Endothelial cell of umbilical vein (primary cell): ENCODE measurements at regions not wholly inside any gene's neighbourhood (a gene's known extent, or its start where the extent isn't known, plus 50 kb on each side); places are given as distances from the start of the nearest gene placed in this dataset.

ENCODE experiments used
- BruUV-seq: library from RNA; stranded (reverse); fragments of 400-500 nt; replicated peaks from 2 replicates; lab custom pipeline; 2021; lab: Mats Ljungman, UMichigan
- CTCF ChIA-PET: fragments of 300-600, 350-600 bp; sonication (Branson Sonifier 250); formaldehyde crosslinking; loops from one replicate; lab custom pipeline; 2021; ENCODE audit warnings: antibody characterized with exemption, inconsistent platforms; lab: Charles Lee
- POLR2A ChIA-PET: fragments of 300-600, 350-600 bp; sonication (Branson Sonifier 250); formaldehyde crosslinking; loops from one replicate; lab custom pipeline; 2021; ENCODE audit warnings: antibody characterized with exemption, inconsistent platforms; lab: Charles Lee
- DNase-seq: peaks from one replicate; pipeline ENCODE4 v3.0.0-alpha.2; 2011; ENCODE audit warnings: low read depth, low spot score
- FAIRE-seq: peaks from 2 replicates; lab custom pipeline; 2011; peaks lifted over from hg19 to GRCh38; lab: Jason Lieb, UNC
- H2AFZ ChIP-seq: 2 replicates; pipeline ENCODE4 v1.6.0; 2012; ENCODE audit warnings: low read depth, low read length, control low read depth, inconsistent platforms
- H3K27ac ChIP-seq: 2 replicates; pipeline ENCODE4 v1.5.1; 2011; ENCODE audit warnings: low read depth, mild to moderate bottlenecking, control low read depth, low read length, moderate library complexity; ENCODE audit not compliant: insufficient read depth
- H3K27me3 ChIP-seq, 2 experiments: 2 replicates each; pipeline versions ENCODE4 v1.6.0 to v1.6.1; 2011; ENCODE audit warnings: low read length in 2 of 2, mixed read lengths in 1 of 2; ENCODE audit not compliant: control insufficient read depth in 2 of 2, insufficient read depth in 2 of 2
- H3K36me3 ChIP-seq, 2 experiments: 2 replicates in 1 of 2; 3 replicates in 1 of 2; pipeline ENCODE4 v1.5.1; 2011; ENCODE audit warnings: low read length in 2 of 2, mild to moderate bottlenecking in 1 of 2, moderate library complexity in 1 of 2; ENCODE audit not compliant: control insufficient read depth in 2 of 2, insufficient read depth in 2 of 2; ENCODE audit errors: extremely low read depth in 1 of 2
- H3K4me1 ChIP-seq: 3 replicates; pipeline ENCODE4 v1.5.1; 2011; ENCODE audit warnings: mild to moderate bottlenecking, low read length; ENCODE audit not compliant: control insufficient read depth, insufficient read depth; ENCODE audit errors: extremely low read depth
- H3K4me2 ChIP-seq: 2 replicates; pipeline ENCODE4 v1.6.1; 2011; ENCODE audit warnings: low read length, control low read depth, mixed read lengths; ENCODE audit not compliant: insufficient read depth
- H3K4me3 ChIP-seq, 3 experiments: fragments of 200-600 bp in 1 of 3; sonication (generic), shearing (Covaris generic) in 1 of 3; replicated peaks in 1 of 3; 2 replicates each; pipeline ENCODE4 v1.5.1; 2011 to 2016; ENCODE audit warnings: control low read depth in 3 of 3, low read length in 3 of 3, mild to moderate bottlenecking in 2 of 3, inconsistent platforms in 1 of 3, low read depth in 1 of 3, moderate library complexity in 1 of 3; ENCODE audit not compliant: insufficient read depth in 1 of 3
- H3K79me2 ChIP-seq: 2 replicates; pipeline ENCODE4 v1.6.0; 2012; ENCODE audit warnings: low read length, inconsistent platforms; ENCODE audit not compliant: control insufficient read depth, insufficient read depth
- H3K9ac ChIP-seq: replicated peaks from 2 replicates; pipeline ENCODE3; 2011; ENCODE audit warnings: low read length, control low read depth; ENCODE audit not compliant: insufficient read depth; ENCODE audit errors: extremely low read depth
- H3K9me1 ChIP-seq: replicated peaks from 3 replicates; pipeline ENCODE4 v1.6.0; 2011; ENCODE audit warnings: mild to moderate bottlenecking, low read length; ENCODE audit not compliant: control insufficient read depth, insufficient read depth; ENCODE audit errors: extremely low read depth
- H3K9me3 ChIP-seq: replicated peaks from 2 replicates; pipeline ENCODE4 v1.5.1; 2012; ENCODE audit warnings: low read length, inconsistent platforms; ENCODE audit not compliant: control insufficient read depth, insufficient read depth
- H4K20me1 ChIP-seq: replicated peaks from 2 replicates; pipeline ENCODE3; 2011; ENCODE audit warnings: mild to moderate bottlenecking, low read length; ENCODE audit not compliant: control insufficient read depth, insufficient read depth; ENCODE audit errors: extremely low read depth
- EZH2 ChIP-seq: IDR thresholded peaks from 2 replicates; pipeline ENCODE4 v1.6.1; 2012; ENCODE audit warnings: borderline replicate concordance, low read depth, mild to moderate bottlenecking, moderate library complexity, low read length, inconsistent platforms; ENCODE audit not compliant: severe bottlenecking
- FOS ChIP-seq: IDR thresholded peaks from 2 replicates; pipeline ENCODE4 v1.6.1; 2011; ENCODE audit warnings: mild to moderate bottlenecking, low read length, moderate library complexity, borderline replicate concordance; ENCODE audit not compliant: insufficient read depth
- GATA2 ChIP-seq: IDR thresholded peaks from 2 replicates; pipeline ENCODE4 v1.7.0; 2011; ENCODE audit warnings: low read depth, mild to moderate bottlenecking, moderate library complexity, mixed read lengths, low read length; ENCODE audit not compliant: insufficient read length, insufficient read depth
- JUN ChIP-seq: IDR thresholded peaks from 2 replicates; pipeline ENCODE4 v1.6.1; 2011; ENCODE audit warnings: borderline replicate concordance, low read depth; ENCODE audit not compliant: insufficient read length, insufficient read depth
- MYC ChIP-seq: IDR thresholded peaks from one replicate; pipeline ENCODE4 v1.6.1; 2011; ENCODE audit warnings: mild to moderate bottlenecking, low read depth, low read length
- POLR2A ChIP-seq: IDR thresholded peaks from 2 replicates; pipeline ENCODE4 v1.6.1; 2012; ENCODE audit warnings: low read depth, mild to moderate bottlenecking, control low read depth, low read length
- POLR2AphosphoS5 ChIP-seq: IDR thresholded peaks from 2 replicates; pipeline ENCODE4 v1.6.1; 2012; ENCODE audit warnings: low read depth, mild to moderate bottlenecking, control low read depth, low read length, moderate library complexity; ENCODE audit not compliant: insufficient read depth
- dilution Hi-C: fragments of 300-500 bp; cut with MboI; formaldehyde crosslinking; loops from one replicate; pipeline ENCODE4 v1.15.0; 2019; ENCODE audit warnings: low sequenced_read_pairs; ENCODE audit not compliant: extremely low pct_ligation_motif_present
- intact Hi-C: fragments of 100-400 bp; cut with micrococcal nuclease; formaldehyde crosslinking; loops from one replicate; pipeline ENCODE4 v1.10.0; 2022
- TF ChIP-seq, protein P1 (sequence below), 2 donors: IDR thresholded peaks; 1 replicate in 1 of 2; 2 replicates in 1 of 2; pipeline ENCODE4 v1.5.1; 2011; ENCODE audit warnings: low read length in 2 of 2, mild to moderate bottlenecking in 2 of 2, moderate library complexity in 2 of 2, control low read depth in 1 of 2, inconsistent platforms in 1 of 2, low read depth in 1 of 2; ENCODE audit not compliant: insufficient read depth in 1 of 2; ENCODE audit errors: extremely low read depth in 1 of 2
- TF ChIP-seq, protein P2 (sequence below): IDR thresholded peaks from 2 replicates; pipeline ENCODE4 v1.6.1; 2011; ENCODE audit not compliant: insufficient read depth, insufficient read length

DNA sequence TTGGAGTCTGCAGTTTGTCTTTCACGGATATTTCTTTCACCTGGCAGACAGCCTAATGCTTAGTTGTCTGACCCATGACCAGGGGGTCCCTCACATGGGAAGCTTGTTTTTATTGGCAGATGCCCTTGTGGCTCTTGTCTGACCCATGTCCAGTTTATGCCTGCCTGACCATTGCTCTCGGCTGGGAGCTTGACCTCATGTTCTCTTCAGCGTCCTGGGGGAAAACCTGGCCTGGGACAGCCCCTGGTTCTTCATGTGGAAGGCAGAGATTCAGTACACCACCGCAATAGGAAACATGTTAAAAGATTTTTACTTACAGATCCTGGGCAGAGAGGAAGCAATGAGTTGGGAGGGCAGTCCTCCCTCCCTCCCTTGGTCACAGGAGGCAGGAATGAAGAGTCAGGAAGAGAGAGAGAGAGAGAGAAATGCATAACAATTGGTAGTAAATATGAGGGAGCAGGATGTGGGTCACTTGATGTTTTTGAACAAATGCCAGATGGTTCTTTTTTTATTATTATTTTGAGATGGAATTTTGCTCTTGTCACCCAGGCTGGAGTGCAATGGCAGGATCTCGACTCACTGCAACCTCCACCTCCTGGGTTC lies 302.7 kb upstream of the MYOCD start:
- H3K27ac ChIP-seq, result no peak overlapping the region
- POLR2A ChIA-PET, result no interaction called here
- no peaks in the 10 kb centered on the region for H3K9me1 ChIP-seq
- H3K9me3 ChIP-seq, result no peaks in the 10 kb centered on the region
- BruUV-seq, result no TSS peak
- H3K4me2 ChIP-seq, result no peak overlapping the region
- no peak overlapping the region for H2AFZ ChIP-seq
- FAIRE-seq (no peak), DNase-seq (no peak)
- H3K27me3 ChIP-seq, result no peaks in the 10 kb centered on the region
- H4K20me1 ChIP-seq, result no peaks in the 10 kb centered on the region
- TF ChIP-seq EZH2, result no peak
- TF ChIP-seq POLR2A, result no peak
- TF ChIP-seq, protein P1, sequence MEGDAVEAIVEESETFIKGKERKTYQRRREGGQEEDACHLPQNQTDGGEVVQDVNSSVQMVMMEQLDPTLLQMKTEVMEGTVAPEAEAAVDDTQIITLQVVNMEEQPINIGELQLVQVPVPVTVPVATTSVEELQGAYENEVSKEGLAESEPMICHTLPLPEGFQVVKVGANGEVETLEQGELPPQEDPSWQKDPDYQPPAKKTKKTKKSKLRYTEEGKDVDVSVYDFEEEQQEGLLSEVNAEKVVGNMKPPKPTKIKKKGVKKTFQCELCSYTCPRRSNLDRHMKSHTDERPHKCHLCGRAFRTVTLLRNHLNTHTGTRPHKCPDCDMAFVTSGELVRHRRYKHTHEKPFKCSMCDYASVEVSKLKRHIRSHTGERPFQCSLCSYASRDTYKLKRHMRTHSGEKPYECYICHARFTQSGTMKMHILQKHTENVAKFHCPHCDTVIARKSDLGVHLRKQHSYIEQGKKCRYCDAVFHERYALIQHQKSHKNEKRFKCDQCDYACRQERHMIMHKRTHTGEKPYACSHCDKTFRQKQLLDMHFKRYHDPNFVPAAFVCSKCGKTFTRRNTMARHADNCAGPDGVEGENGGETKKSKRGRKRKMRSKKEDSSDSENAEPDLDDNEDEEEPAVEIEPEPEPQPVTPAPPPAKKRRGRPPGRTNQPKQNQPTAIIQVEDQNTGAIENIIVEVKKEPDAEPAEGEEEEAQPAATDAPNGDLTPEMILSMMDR (IDR thresholded peaks at IDR 0.05; ENCODE audit: extremely low read depth in 1 of 2, insufficient read depth in 1 of 2, low read depth in 1 of 2, low read length in 2 of 2), result no peak
- TF ChIP-seq FOS, result no peak
- TF ChIP-seq JUN, result no peak
- no peak for TF ChIP-seq GATA2
- no peak for TF ChIP-seq POLR2AphosphoS5
- TF ChIP-seq MYC, result no peak
- TF ChIP-seq, protein P2, sequence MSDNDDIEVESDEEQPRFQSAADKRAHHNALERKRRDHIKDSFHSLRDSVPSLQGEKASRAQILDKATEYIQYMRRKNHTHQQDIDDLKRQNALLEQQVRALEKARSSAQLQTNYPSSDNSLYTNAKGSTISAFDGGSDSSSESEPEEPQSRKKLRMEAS, result no peak
- H3K4me1 ChIP-seq, result no peaks in the 10 kb centered on the region
- H3K4me3 ChIP-seq, result no peak overlapping the region
- no peaks in the 10 kb centered on the region for H3K79me2 ChIP-seq
- dilution Hi-C loops (no loop called here), intact Hi-C loops (no loop called here)
- H3K36me3 ChIP-seq, result no peaks in the 10 kb centered on the region
- no peak overlapping the region for H3K9ac ChIP-seq
- CTCF ChIA-PET, result interaction anchor here (0.7 kb wide), 1 partner anchor 9 kb away, joined by 3 read pairs; no protein-coding TSS in a partner anchor
